GM23338 (cell line): ENCODE measurements at regions not wholly inside any gene's neighbourhood (a gene's known extent, or its start where the extent isn't known, plus 50 kb on each side); places are given as distances from the start of the nearest gene placed in this dataset.

Experiments used
- ATAC-seq: fragments of 200-7000 bp; cut with Tn5 transposase; 3 replicates; pipeline ENCODE4 v1.9.1; 2020
- DNase-seq: peaks from one replicate; pipeline ENCODE4 v3.0.0-alpha.2; 2015; ENCODE audit warnings: low spot score
- H2AFZ ChIP-seq: fragments of 200-600 bp; sonication (generic); 2 replicates; pipeline ENCODE4 v1.8.0; 2016; ENCODE audit warnings: antibody characterized with exemption, mild to moderate bottlenecking, moderate library complexity
- H3F3A ChIP-seq: fragments of 200-600 bp; sonication (generic); replicated peaks from 2 replicates; pipeline ENCODE4 v1.8.0; 2017; ENCODE audit warnings: antibody characterized with exemption, mixed run types, low read depth
- H3K27ac ChIP-seq: fragments of 200-600 bp; sonication (generic); 2 replicates; pipeline ENCODE4 v1.6.1; 2016; ENCODE audit warnings: low read depth
- H3K27me3 ChIP-seq: fragments of 200-600 bp; sonication (generic); 2 replicates; pipeline ENCODE4 v1.8.0; 2016; ENCODE audit warnings: mild to moderate bottlenecking, mixed run types, moderate library complexity; ENCODE audit not compliant: insufficient read depth
- H3K36me3 ChIP-seq: fragments of 200-600 bp; sonication (generic); 2 replicates; pipeline ENCODE4 v1.8.0; 2016; ENCODE audit warnings: mild to moderate bottlenecking; ENCODE audit not compliant: insufficient read depth
- H3K4me1 ChIP-seq: fragments of 200-600 bp; sonication (generic); 2 replicates; pipeline ENCODE4 v1.8.0; 2016; ENCODE audit warnings: mild to moderate bottlenecking, moderate library complexity; ENCODE audit not compliant: insufficient read depth
- H3K4me2 ChIP-seq: fragments of 200-600 bp; sonication (generic); 2 replicates; pipeline ENCODE4 v1.7.1; 2017; ENCODE audit warnings: mixed run types
- H3K4me3 ChIP-seq: fragments of 200-600 bp; sonication (generic); 2 replicates; pipeline ENCODE4 v1.6.1; 2016; ENCODE audit warnings: mixed run types
- H3K79me2 ChIP-seq: fragments of 200-600 bp; sonication (generic); replicated peaks from 2 replicates; pipeline ENCODE4 v1.8.0; 2017; ENCODE audit warnings: mild to moderate bottlenecking; ENCODE audit not compliant: insufficient read depth
- H3K9me2 ChIP-seq: fragments of 200-600 bp; sonication (generic); 2 replicates; pipeline ENCODE4 v1.8.0; 2017; ENCODE audit not compliant: insufficient read depth
- H4K20me1 ChIP-seq: fragments of 200-600 bp; sonication (generic); replicated peaks from 2 replicates; pipeline ENCODE4 v1.8.0; 2017; ENCODE audit warnings: mild to moderate bottlenecking; ENCODE audit not compliant: insufficient read depth
- H3K27ac Mint-ChIP-seq: 2 replicates; pipeline ENCODE4 v1.8.0; 2020; ENCODE audit warnings: inconsistent platforms, mild to moderate bottlenecking, moderate library complexity, mixed read lengths
- H3K27me3 Mint-ChIP-seq: 3 replicates; pipeline ENCODE4 v1.8.0; 2022; ENCODE audit warnings: low read depth, mild to moderate bottlenecking, moderate library complexity, mixed read lengths, inconsistent platforms; ENCODE audit not compliant: insufficient read depth, poor library complexity
- H3K36me3 Mint-ChIP-seq: 3 replicates; pipeline ENCODE4 v1.8.0; 2021; ENCODE audit warnings: low read depth, mild to moderate bottlenecking, inconsistent platforms, moderate library complexity, mixed read lengths
- H3K4me1 Mint-ChIP-seq: 3 replicates; pipeline ENCODE4 v1.8.0; 2020; ENCODE audit warnings: mild to moderate bottlenecking, inconsistent platforms, mixed read lengths
- H3K4me3 Mint-ChIP-seq: 3 replicates; pipeline ENCODE4 v1.8.0; 2021; ENCODE audit warnings: moderate library complexity, mild to moderate bottlenecking, inconsistent platforms, mixed read lengths
- H3K9me3 Mint-ChIP-seq: 3 replicates; pipeline ENCODE4 v1.8.0; 2020; ENCODE audit warnings: moderate library complexity, mild to moderate bottlenecking, inconsistent platforms, mixed read lengths
- POLR2AphosphoS5 ChIP-seq: IDR thresholded peaks from 2 replicates; pipeline ENCODE4 v1.6.1; 2016; ENCODE audit warnings: antibody characterized with exemption, low read depth
- ZNF114 ChIP-seq: fragments of 250-450 bp; sonication (Bioruptor Pico); IDR thresholded peaks from 2 replicates; pipeline ENCODE4 v1.5.0; 2020; ENCODE audit warnings: mild to moderate bottlenecking, moderate library complexity
- ZNF331 ChIP-seq: fragments of 250-450 bp; sonication (Bioruptor Pico); IDR thresholded peaks from 2 replicates; pipeline ENCODE4 v1.5.0; 2020; ENCODE audit warnings: low read depth, mild to moderate bottlenecking, moderate library complexity
- TF ChIP-seq, protein P1 (sequence below), 2 experiments: fragments of 200-600 bp in 1 of 2; sonication (generic) in 1 of 2; conservative IDR thresholded peaks; 2 replicates each; pipeline versions ENCODE4 v1.5.1 to v1.6.1; 2016 to 2017; ENCODE audit warnings: antibody characterized with exemption in 2 of 2, low read depth in 2 of 2, mild to moderate bottlenecking in 2 of 2, moderate library complexity in 1 of 2

DNA sequence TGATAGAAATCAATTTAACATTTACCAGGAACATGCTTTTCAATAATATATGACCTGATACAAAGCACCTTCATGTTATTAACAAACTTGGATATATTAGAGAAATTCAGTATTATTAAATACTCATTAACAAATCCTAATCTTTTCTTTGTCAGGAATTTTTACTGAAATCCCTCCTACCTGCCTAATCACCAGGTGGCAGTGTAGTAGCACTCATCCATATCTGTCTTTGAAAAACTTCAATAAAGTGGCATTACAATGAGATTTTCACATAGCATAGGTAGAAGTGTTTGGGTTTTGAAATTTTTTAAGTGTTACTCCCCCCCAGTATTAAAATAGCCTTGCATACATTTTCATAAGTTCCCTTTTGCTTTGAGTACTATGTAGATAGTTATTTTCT is 1246.6 kb upstream of the LRRN3 start:
- no peaks in the 10 kb centered on the region for H3K36me3 Mint-ChIP-seq
- H3K27ac Mint-ChIP-seq = no peak overlapping the region
- no peaks in the 10 kb centered on the region for H3K27me3 Mint-ChIP-seq
- no peak overlapping the region for H3K4me2 ChIP-seq
- H3K4me3 Mint-ChIP-seq = no peak overlapping the region
- H3K27me3 ChIP-seq = no peaks in the 10 kb centered on the region
- ATAC-seq (no peak; the same call in 2 of the 3 replicates), DNase-seq (peak; percentile 36)
- H3K9me2 ChIP-seq = no peaks in the 10 kb centered on the region
- H3K4me1 ChIP-seq = peaks cover 7% of the 10 kb centered on the region; the same call in 1 of the 2 replicates
- H3K4me3 ChIP-seq = no peak overlapping the region
- no peaks in the 10 kb centered on the region for H3K36me3 ChIP-seq
- no peaks in the 10 kb centered on the region for H3F3A ChIP-seq
- H3K4me1 Mint-ChIP-seq = peaks cover 11% of the 10 kb centered on the region; the same call in 2 of the 3 replicates
- no peaks in the 10 kb centered on the region for H4K20me1 ChIP-seq
- H3K27ac ChIP-seq = no peak overlapping the region
- H3K9me3 Mint-ChIP-seq = no peaks in the 10 kb centered on the region
- TF ChIP-seq, protein P1, sequence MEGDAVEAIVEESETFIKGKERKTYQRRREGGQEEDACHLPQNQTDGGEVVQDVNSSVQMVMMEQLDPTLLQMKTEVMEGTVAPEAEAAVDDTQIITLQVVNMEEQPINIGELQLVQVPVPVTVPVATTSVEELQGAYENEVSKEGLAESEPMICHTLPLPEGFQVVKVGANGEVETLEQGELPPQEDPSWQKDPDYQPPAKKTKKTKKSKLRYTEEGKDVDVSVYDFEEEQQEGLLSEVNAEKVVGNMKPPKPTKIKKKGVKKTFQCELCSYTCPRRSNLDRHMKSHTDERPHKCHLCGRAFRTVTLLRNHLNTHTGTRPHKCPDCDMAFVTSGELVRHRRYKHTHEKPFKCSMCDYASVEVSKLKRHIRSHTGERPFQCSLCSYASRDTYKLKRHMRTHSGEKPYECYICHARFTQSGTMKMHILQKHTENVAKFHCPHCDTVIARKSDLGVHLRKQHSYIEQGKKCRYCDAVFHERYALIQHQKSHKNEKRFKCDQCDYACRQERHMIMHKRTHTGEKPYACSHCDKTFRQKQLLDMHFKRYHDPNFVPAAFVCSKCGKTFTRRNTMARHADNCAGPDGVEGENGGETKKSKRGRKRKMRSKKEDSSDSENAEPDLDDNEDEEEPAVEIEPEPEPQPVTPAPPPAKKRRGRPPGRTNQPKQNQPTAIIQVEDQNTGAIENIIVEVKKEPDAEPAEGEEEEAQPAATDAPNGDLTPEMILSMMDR (conservative IDR thresholded peaks at IDR 0.05; ENCODE audit: low read depth in 2 of 2) = peak; percentile 70 to 83
- TF ChIP-seq POLR2AphosphoS5 = no peak
- H3K79me2 ChIP-seq = no peaks in the 10 kb centered on the region
- no peak overlapping the region for H2AFZ ChIP-seq

DNA sequence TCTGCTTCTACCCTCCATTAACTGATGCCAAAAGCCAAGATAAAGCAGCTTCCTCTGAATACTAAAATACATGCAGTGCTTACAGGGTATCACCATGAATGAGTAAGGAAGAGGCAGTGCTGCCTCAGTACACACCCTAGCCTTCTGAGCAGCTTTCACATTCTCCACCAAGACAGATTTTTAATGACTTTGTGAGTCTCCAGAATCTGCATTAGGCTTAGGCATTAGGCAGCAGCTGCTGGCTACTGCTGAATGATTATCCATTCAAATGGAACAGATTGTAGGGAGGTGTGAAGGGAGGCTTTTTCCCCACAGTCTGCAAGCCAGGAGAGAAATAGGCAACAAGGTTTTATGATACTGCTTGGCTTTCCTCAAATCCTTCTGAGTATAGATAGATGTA is 1226.7 kb upstream of the LRRN3 start:
- DNase-seq (peak; percentile 6), ATAC-seq (peak; percentile 34; the same call in 2 of the 3 replicates)
- Histone ChIP-seq H3K4me3 (no peak overlapping the region), H3K4me2 (no peak overlapping the region), H3K79me2 (no peaks in the 10 kb centered on the region), H3K27ac (no peak overlapping the region), H4K20me1 (no peaks in the 10 kb centered on the region), H2AFZ (0 out of 2 replicates have a peak overlapping the region, but pooled peaks have one; percentile 4), H3K27me3 (no peaks in the 10 kb centered on the region), H3K36me3 (no peaks in the 10 kb centered on the region), H3K4me1 (no peaks in the 10 kb centered on the region), H3F3A (no peaks in the 10 kb centered on the region), H3K9me2 (no peaks in the 10 kb centered on the region)
- no peak for TF ChIP-seq POLR2AphosphoS5
- no peak overlapping the region for H3K27ac Mint-ChIP-seq
- H3K4me1 Mint-ChIP-seq = peaks cover 6% of the 10 kb centered on the region; the same call in 2 of the 3 replicates
- no peaks in the 10 kb centered on the region for H3K36me3 Mint-ChIP-seq
- H3K27me3 Mint-ChIP-seq = no peaks in the 10 kb centered on the region
- H3K4me3 Mint-ChIP-seq = no peak overlapping the region
- H3K9me3 Mint-ChIP-seq = no peaks in the 10 kb centered on the region

DNA sequence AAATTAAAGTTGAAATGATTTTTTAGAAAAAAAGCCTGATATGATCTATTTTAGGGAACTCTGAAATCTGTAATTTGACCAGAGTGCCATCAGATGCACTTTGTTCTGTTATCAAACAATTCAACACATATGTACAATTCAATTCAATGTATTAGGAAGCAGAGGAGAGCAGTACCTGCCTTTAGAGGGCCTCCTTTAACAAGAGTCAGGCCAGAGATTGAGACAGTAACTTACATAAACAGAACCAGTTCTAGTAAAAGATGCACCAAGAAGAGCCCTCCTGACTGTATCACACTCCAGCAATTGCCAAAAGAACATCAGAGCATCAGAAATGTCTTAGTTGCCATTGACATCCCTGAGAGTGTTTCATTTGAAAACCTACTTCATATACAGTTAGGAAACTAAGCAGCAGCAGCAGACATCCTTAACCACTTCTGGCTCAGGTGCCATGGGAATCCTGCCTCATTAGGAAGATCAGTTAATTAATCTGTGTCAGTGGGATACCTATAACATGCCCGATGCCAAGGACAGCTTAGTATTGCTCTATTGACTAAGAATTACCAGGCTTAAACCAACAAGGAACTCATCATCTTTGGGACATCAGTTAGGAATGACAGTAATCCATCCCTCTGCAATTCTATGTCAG is 1222.6 kb upstream of the LRRN3 start:
- no peak for DNase-seq
- Histone ChIP-seq H3K4me2 (no peak overlapping the region), H3K36me3 (no peaks in the 10 kb centered on the region), H3K9me2 (no peaks in the 10 kb centered on the region), H3K4me1 (no peaks in the 10 kb centered on the region), H3K79me2 (no peaks in the 10 kb centered on the region), H3F3A (no peaks in the 10 kb centered on the region), H3K4me3 (no peak overlapping the region), H2AFZ (no peak overlapping the region), H3K27ac (no peak overlapping the region), H3K27me3 (no peaks in the 10 kb centered on the region), H4K20me1 (no peaks in the 10 kb centered on the region)
- no peak overlapping the region for H3K27ac Mint-ChIP-seq
- no peaks in the 10 kb centered on the region for H3K9me3 Mint-ChIP-seq
- no peaks in the 10 kb centered on the region for H3K27me3 Mint-ChIP-seq
- TF ChIP-seq ZNF114 (CRISPR knock-in tag) (no peak), ZNF331 (CRISPR knock-in tag) (no peak)
- TF ChIP-seq, protein P1 (conservative IDR thresholded peaks at IDR 0.05; ENCODE audit: low read depth in 2 of 2) = peak; percentile 14 to 52; a peak in 2 of 4 replicates
- H3K4me1 Mint-ChIP-seq = peaks cover 6% of the 10 kb centered on the region; the same call in 2 of the 3 replicates
- ATAC-seq = no peak
- no peak overlapping the region for H3K4me3 Mint-ChIP-seq
- no peaks in the 10 kb centered on the region for H3K36me3 Mint-ChIP-seq
